Activated CD4-positive, CD25-positive, alpha-beta regulatory T cell treated with anti-CD3 and anti-CD28 coated beads, Interleukin-2, amount 50 U/mL, for 72 hours (primary cell): ENCODE measurements at regions not wholly inside any gene's neighbourhood (a gene's known extent, or its start where the extent isn't known, plus 50 kb on each side); places are given as distances from the start of the nearest gene placed in this dataset.
"Not testable (repeated sequence)": the region's sequence is repeated elsewhere in the genome, so short reads cannot be mapped to it uniquely, and the experiment has no call there.

Experiments
- DNase-seq: peaks from one replicate; pipeline ENCODE4 v3.0.0; 2021

GRCh38 chr1:5812295-5812694 is 179.9 kb downstream of the NPHP4 start:
- DNase-seq, result no peak

- DNase-seq, result no peak
These were observed 180.8 kb downstream of the NPHP4 start for GRCh38 chr1:5811419-5811818.

DNA sequence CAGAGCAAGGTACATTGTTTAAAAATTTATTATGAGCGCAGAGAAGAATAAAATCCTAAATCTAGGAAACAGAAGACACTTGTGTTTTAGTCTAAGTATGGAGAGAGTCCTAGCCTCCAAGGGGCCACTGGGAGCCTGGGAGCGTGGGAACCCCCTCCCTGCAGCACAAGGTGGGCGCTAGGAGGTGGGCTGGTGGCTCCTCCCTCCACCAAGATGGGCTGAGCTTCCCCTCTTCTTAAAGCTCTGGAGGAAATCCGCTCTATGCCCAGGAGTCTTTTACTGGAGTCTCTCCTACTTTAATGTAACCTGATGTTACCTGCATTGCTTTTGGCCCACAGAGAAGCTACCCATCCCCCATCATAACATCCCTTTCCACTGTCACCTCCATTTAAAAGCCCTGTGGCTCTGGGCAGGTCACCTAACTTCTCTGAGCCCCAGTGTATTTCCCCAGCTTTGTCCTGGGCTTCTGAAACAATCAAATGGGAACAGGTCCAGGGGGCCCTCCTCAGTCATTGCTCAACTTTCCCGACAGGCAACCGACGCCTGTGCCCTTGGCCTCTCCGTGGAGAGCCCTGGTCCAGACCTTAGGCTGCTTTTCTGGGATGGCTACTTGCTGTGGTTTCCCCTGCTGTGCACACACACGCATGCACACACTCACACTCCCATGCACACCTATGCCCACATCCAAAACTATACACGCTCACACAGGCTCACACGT is 181.5 kb downstream of the NPHP4 start:
- DNase-seq, result no peak

DNA sequence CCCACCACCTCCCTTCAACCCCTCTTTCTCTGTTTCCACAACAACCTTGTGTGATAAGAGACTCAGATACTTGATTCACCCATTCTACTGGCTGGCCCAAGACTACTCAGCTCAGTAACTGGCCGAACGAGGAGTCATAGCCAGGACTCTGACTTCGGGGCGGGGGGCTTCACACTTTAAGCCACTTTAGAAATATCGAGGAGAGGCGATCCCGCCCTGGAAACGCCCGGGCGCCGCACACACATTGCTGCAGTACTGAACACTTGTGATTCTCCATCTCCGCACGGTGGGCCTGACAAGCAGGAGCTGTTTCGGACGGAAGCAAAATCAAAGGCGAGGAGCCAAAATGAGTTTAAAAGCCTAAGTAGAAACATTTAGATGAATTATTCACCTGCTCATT is 182.1 kb downstream of the NPHP4 start:
- DNase-seq, result no peak

- no peak for DNase-seq
These were observed 182.9 kb downstream of the NPHP4 start for GRCh38 chr1:5809207-5809788.

- DNase-seq, result no peak
These were observed 188.4 kb downstream of the NPHP4 start for GRCh38 chr1:5803851-5804250.

GRCh38 chr1:5802606-5803005 is 189.6 kb downstream of the NPHP4 start:
- DNase-seq, result no peak

DNA sequence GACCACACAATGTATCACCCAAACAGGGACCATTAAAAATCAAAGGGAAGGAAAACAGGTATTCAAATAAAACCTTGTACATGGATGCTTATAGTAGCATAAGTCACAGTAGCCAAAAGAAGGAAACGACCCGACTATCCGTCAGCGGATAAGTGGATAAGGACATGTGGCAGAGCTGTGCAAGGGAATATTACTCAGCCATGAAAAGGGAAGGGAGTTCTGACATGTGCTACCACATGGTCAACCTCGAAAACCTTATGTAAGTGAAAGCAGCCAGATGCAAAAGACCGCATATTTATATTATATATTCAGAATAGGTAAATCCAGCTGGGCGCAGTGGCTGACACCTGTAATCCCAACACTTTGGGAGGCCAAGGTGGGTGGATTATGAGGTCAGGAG is 193.3 kb downstream of the NPHP4 start:
- no peak for DNase-seq

DNA sequence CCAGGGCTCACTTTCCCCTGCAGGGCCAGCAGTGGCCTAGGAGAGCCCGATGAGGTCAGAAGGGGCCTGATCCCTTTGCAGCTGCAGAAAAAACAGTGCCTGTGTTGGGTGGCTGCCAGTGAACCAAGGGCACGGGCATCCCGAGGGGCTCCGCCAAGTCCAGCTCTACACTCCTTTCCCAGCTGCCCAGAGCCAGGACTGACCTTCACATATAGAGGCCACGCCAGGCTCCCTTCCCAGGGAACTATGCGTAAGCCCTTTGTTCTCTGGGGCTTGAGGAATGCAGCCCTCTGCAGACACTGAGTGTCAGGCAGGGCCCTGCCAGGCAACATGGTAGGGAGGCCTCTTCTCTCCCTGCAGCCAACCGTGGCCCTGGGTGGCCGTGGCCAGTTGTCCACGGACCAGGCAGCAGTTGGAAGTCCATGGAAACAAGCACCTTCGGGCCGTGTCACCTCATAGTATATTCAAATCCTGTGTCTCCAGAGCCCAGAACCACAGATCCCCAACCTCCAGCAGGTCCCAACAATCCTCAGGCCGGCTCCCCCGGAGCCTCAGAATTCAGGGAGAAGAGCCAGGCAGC is 194.0 kb downstream of the NPHP4 start:
- no peak for DNase-seq

- no peak for DNase-seq
These were observed 196.2 kb downstream of the NPHP4 start for GRCh38 chr1:5796028-5796427.

DNA sequence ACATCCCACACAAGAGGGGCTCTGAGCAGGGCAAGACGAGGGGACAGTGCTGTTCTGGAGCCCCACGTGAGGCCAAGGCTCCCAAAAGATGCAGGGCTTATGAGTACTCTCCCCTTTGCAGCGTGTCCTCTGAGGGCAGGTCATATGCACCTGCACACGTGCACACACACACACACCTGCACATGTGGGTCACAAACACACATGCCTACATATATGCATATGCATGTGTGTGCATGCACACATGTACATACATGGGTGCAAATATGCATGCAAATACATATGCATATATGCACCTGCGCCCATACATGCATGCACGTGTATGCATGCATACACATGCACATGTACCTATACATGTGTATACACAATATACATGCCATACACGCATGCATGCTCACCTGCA is 197.9 kb downstream of the NPHP4 start:
- DNase-seq, result no peak

GRCh38 chr1:5793516-5793915 is 198.7 kb downstream of the NPHP4 start:
- no peak for DNase-seq

- DNase-seq, result no peak
These were observed 211.1 kb downstream of the NPHP4 start for GRCh38 chr1:5781079-5781478.

DNA sequence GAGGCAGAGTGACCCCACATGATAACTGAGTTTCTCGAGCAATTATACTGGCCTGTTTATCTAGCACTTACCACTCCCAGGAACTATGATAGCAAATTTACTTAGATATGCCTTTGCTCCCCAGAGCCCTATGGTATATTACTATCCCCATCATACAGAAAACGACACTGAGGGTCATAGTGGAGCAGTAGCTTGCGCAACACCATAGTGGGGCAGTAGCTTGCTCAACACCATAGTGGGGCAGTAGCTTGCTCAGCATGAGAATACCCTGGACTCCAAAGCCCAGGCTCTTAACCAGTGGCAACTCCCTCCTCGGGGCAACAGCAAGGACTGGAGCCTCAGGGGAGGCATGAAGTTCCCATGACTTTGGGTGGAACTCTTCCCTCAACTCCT is 211.9 kb downstream of the NPHP4 start:
- no peak for DNase-seq

GRCh38 chr1:5779608-5780323 is 212.5 kb downstream of the NPHP4 start:
- DNase-seq, result no peak

GRCh38 chr1:5776035-5776550 is 216.1 kb downstream of the NPHP4 start:
- DNase-seq, result no peak

- no peak for DNase-seq
These were observed 218.2 kb downstream of the NPHP4 start for GRCh38 chr1:5774019-5774418.

GRCh38 chr1:5771788-5772187 is 220.4 kb downstream of the NPHP4 start:
- DNase-seq, result no peak

DNA sequence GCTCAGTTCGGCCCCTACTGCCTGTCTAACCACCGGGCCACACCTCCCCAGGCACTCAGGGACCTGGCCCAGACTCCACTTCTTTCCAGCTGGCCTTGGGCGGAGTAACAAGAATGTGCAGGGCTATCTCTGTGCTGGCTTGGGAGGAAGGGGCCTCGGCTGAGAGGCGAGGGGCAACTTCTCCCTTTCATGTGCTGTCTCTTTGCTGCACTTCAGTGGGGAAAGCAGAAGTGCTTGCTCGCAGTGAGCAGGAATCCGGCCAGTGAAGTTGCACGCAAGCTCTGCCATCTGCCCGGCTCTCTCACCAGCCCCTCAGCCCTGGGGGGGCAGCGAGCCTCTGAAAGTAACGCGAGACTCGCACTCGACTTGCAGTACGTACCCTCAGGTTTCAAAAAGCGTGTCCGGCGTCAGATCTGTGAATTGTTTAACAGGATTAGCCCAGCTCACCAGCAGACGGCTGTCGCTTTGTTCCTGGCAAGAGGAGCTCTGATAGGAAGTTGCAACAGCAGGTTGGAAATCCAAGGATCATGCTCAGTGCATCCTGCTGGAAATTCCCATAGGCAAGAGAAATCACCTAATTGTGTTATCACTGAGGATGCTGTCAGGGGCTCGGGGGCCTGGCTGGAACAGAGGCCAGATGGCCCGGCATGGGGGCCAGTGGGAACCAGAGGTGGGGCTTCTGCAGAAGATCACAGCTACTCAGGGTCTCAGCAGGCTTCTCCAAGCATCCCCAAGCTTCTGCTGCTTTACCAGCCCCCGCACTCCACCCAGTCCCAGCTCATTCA is 221.1 kb downstream of the NPHP4 start:
- DNase-seq, result no peak

GRCh38 chr1:5769760-5770159 is 222.5 kb downstream of the NPHP4 start:
- no peak for DNase-seq

GRCh38 chr1:5769146-5769545 is 223.1 kb downstream of the NPHP4 start:
- no peak for DNase-seq

DNA sequence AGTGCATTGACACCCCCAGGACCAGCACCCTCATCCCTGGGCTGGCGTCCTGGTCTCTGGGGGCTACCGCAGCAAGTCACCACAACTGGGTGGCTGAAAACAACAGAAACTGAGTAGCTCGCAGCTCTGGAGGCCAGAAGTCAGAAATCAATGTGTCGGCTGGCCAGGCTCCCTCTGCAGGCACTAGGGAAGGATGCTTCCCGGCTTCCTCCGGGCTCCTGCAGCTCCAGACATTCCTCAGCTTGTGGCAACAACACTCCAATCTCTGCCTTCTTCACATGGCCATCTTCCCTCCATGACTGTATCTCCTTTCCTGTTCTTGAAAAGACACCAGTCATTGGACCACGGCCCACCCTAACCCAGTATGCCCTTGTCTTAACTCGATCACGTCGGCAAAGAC is 224.2 kb downstream of the NPHP4 start:
- DNase-seq, result no peak

DNA sequence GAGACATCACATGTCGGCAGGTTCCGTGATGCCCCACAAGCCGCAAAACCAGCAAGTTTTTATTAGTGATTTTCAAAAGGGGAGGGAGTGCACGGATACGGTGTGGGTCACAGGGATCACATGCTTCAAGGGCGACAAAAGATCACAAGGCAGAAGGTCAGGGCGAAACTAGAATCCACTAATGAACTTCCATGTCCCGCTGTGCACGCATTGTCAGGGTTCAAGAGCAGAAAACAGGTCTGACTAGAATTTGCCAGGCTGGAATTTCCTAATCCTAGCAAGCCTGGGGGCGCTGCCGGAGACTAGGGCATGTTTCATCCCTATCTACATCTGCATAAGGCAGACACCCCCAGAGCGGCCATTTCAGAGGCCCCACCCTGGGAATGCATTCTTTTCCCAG is 225.2 kb downstream of the NPHP4 start:
- DNase-seq, result not testable (repeated sequence)
